GM23338 (cell line): ENCODE measurements at regions not wholly inside any gene's neighbourhood (a gene's known extent, or its start where the extent isn't known, plus 50 kb on each side); places are given as distances from the start of the nearest gene placed in this dataset.

ENCODE experiments used
- CREB1 ChIP-seq: fragments of 250-450 bp; sonication (Bioruptor Pico); IDR thresholded peaks from 2 replicates; pipeline ENCODE4 v1.5.0; 2020; ENCODE audit warnings: low read depth, mild to moderate bottlenecking, moderate library complexity
- EZH2 ChIP-seq: fragments of 200-600 bp; sonication (generic); IDR thresholded peaks from one replicate; pipeline ENCODE4 v1.8.0; 2017; ENCODE audit warnings: antibody characterized with exemption, mild to moderate bottlenecking, low read depth; ENCODE audit not compliant: unreplicated experiment
- EZH2phosphoT487 ChIP-seq: fragments of 200-600 bp; sonication (generic); IDR thresholded peaks from one replicate; pipeline ENCODE4 v1.8.1; 2018; ENCODE audit warnings: antibody characterized with exemption; ENCODE audit not compliant: unreplicated experiment
- JUNB ChIP-seq: IDR thresholded peaks from one replicate; pipeline ENCODE4 v1.6.1; 2016; ENCODE audit warnings: antibody characterized with exemption; ENCODE audit not compliant: unreplicated experiment
- POLR2AphosphoS5 ChIP-seq: IDR thresholded peaks from 2 replicates; pipeline ENCODE4 v1.6.1; 2016; ENCODE audit warnings: antibody characterized with exemption, low read depth
- ZNF331 ChIP-seq: fragments of 250-450 bp; sonication (Bioruptor Pico); IDR thresholded peaks from 2 replicates; pipeline ENCODE4 v1.5.0; 2020; ENCODE audit warnings: low read depth, mild to moderate bottlenecking, moderate library complexity
- TF ChIP-seq, protein P1 (sequence below), 2 experiments: fragments of 200-600 bp in 1 of 2; sonication (generic) in 1 of 2; conservative IDR thresholded peaks; 2 replicates each; pipeline versions ENCODE4 v1.5.1 to v1.6.1; 2016 to 2017; ENCODE audit warnings: antibody characterized with exemption in 2 of 2, low read depth in 2 of 2, mild to moderate bottlenecking in 2 of 2, moderate library complexity in 1 of 2
- TF ChIP-seq, protein P2 (sequence below): IDR thresholded peaks from one replicate; pipeline ENCODE4 v1.6.1; 2018; ENCODE audit warnings: antibody characterized with exemption; ENCODE audit not compliant: unreplicated experiment
- TF ChIP-seq, protein P3 (sequence below): IDR thresholded peaks from 2 replicates; pipeline ENCODE4 v1.6.1; 2016; ENCODE audit warnings: antibody characterized with exemption

DNA sequence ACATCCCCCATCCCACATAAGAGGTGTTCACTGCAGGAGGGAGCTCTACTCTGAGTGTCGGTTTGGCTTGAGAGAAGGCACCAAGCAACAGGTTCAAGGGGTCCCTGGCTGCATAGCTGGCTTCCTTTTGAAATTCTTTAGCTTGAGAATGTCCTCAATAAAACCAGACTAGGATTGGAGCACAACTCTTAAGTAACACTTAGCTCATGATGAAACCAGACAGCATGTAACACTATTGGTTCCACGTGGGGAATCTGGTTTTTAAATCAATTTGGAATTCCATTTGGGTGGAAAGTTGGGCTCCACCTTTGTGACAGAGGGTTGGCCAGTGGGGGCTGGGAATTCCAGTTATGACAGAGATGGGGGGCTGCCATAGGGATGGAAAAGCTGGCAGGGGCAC, 281.2 kb downstream of the TLE3 start:
- TF ChIP-seq, protein P1, sequence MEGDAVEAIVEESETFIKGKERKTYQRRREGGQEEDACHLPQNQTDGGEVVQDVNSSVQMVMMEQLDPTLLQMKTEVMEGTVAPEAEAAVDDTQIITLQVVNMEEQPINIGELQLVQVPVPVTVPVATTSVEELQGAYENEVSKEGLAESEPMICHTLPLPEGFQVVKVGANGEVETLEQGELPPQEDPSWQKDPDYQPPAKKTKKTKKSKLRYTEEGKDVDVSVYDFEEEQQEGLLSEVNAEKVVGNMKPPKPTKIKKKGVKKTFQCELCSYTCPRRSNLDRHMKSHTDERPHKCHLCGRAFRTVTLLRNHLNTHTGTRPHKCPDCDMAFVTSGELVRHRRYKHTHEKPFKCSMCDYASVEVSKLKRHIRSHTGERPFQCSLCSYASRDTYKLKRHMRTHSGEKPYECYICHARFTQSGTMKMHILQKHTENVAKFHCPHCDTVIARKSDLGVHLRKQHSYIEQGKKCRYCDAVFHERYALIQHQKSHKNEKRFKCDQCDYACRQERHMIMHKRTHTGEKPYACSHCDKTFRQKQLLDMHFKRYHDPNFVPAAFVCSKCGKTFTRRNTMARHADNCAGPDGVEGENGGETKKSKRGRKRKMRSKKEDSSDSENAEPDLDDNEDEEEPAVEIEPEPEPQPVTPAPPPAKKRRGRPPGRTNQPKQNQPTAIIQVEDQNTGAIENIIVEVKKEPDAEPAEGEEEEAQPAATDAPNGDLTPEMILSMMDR (conservative IDR thresholded peaks at IDR 0.05; ENCODE audit: low read depth in 2 of 2), result no peak
- no peak for TF ChIP-seq POLR2AphosphoS5
- no peak for TF ChIP-seq EZH2phosphoT487
- no peak for TF ChIP-seq EZH2
- TF ChIP-seq, protein P2, sequence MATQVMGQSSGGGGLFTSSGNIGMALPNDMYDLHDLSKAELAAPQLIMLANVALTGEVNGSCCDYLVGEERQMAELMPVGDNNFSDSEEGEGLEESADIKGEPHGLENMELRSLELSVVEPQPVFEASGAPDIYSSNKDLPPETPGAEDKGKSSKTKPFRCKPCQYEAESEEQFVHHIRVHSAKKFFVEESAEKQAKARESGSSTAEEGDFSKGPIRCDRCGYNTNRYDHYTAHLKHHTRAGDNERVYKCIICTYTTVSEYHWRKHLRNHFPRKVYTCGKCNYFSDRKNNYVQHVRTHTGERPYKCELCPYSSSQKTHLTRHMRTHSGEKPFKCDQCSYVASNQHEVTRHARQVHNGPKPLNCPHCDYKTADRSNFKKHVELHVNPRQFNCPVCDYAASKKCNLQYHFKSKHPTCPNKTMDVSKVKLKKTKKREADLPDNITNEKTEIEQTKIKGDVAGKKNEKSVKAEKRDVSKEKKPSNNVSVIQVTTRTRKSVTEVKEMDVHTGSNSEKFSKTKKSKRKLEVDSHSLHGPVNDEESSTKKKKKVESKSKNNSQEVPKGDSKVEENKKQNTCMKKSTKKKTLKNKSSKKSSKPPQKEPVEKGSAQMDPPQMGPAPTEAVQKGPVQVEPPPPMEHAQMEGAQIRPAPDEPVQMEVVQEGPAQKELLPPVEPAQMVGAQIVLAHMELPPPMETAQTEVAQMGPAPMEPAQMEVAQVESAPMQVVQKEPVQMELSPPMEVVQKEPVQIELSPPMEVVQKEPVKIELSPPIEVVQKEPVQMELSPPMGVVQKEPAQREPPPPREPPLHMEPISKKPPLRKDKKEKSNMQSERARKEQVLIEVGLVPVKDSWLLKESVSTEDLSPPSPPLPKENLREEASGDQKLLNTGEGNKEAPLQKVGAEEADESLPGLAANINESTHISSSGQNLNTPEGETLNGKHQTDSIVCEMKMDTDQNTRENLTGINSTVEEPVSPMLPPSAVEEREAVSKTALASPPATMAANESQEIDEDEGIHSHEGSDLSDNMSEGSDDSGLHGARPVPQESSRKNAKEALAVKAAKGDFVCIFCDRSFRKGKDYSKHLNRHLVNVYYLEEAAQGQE, result no peak
- no peak for TF ChIP-seq ZNF331 (CRISPR knock-in tag)
- TF ChIP-seq, protein P3, sequence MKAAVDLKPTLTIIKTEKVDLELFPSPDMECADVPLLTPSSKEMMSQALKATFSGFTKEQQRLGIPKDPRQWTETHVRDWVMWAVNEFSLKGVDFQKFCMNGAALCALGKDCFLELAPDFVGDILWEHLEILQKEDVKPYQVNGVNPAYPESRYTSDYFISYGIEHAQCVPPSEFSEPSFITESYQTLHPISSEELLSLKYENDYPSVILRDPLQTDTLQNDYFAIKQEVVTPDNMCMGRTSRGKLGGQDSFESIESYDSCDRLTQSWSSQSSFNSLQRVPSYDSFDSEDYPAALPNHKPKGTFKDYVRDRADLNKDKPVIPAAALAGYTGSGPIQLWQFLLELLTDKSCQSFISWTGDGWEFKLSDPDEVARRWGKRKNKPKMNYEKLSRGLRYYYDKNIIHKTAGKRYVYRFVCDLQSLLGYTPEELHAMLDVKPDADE, result no peak
- TF ChIP-seq CREB1 (CRISPR knock-in tag), result no peak
- TF ChIP-seq JUNB, result no peak
